Skeletal muscle satellite cell (primary cell): ENCODE measurements at regions not wholly inside any gene's neighbourhood (a gene's known extent, or its start where the extent isn't known, plus 50 kb on each side); places are given as distances from the start of the nearest gene placed in this dataset.
A peak's percentile ranks its signal among the peaks of the same experiment; 100 is the strongest.
"Not testable (repeated sequence)": the region's sequence is repeated elsewhere in the genome, so short reads cannot be mapped to it uniquely, and the experiment has no call there.

Source experiments
- H3K27me3 ChIP-seq: 2 replicates; pipeline ENCODE4 v1.7.0; 2013; ENCODE audit warnings: low read length; ENCODE audit not compliant: control insufficient read depth, insufficient read depth
- H3K36me3 ChIP-seq: 2 replicates; pipeline ENCODE4 v1.7.0; 2013; ENCODE audit warnings: mild to moderate bottlenecking, control low read depth, low read length; ENCODE audit not compliant: insufficient read depth
- H3K4me1 ChIP-seq: 2 replicates; pipeline ENCODE4 v1.7.0; 2013; ENCODE audit warnings: low read length; ENCODE audit not compliant: control insufficient read depth, insufficient read depth
- H3K4me2 ChIP-seq: 2 replicates; pipeline ENCODE4 v1.7.0; 2013; ENCODE audit warnings: mild to moderate bottlenecking, low read length
- H3K4me3 ChIP-seq: 2 replicates; pipeline ENCODE4 v1.7.0; 2013; ENCODE audit warnings: low read length
- H3K9ac ChIP-seq: 2 replicates; pipeline ENCODE4 v1.7.0; 2013; ENCODE audit warnings: mild to moderate bottlenecking, low read depth, low read length, moderate library complexity
- H3K9me3 ChIP-seq: replicated peaks from 2 replicates; pipeline ENCODE4 v1.7.0; 2013; ENCODE audit warnings: mild to moderate bottlenecking, control low read depth, low read length

DNA sequence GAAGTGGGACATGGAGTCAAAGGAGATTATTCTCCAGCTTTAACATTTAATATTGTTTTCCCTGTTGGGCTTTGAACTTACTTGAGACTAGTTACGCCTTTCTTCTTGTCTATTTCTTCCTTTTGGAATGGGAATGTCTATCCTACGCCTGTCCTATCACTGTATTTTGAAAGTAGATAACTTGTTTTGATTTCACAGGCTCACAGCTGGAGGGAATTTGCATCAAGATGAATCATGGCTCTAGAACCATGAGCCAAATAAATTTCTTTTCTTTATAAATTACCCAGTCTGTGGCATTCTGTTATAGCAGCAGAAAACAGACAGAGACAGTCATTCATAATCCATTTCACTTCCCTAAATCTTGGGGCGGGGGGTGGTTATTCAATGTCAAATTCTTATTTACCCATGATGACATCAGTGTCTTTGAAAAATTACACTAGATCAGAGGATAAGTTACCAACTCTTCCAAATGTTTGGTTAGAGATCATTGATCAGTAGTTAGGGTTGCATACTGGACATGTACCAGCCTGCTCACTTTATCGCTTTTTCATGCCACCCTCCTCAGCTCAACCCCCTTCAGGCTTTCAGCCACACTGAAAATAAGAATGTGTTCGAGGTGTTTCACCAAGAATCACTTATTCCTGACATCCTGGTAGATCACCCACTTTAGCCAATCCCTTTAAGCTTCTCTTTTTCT lies 419.6 kb upstream of the PIK3R1 start:
- H3K4me1 ChIP-seq = peaks cover 21% of the 10 kb centered on the region
- no peak overlapping the region for H3K4me2 ChIP-seq
- no peaks in the 10 kb centered on the region for H3K9me3 ChIP-seq
- H3K36me3 ChIP-seq = no peaks in the 10 kb centered on the region
- no peaks in the 10 kb centered on the region for H3K27me3 ChIP-seq
- H3K9ac ChIP-seq = no peak overlapping the region
- no peak overlapping the region for H3K4me3 ChIP-seq

DNA sequence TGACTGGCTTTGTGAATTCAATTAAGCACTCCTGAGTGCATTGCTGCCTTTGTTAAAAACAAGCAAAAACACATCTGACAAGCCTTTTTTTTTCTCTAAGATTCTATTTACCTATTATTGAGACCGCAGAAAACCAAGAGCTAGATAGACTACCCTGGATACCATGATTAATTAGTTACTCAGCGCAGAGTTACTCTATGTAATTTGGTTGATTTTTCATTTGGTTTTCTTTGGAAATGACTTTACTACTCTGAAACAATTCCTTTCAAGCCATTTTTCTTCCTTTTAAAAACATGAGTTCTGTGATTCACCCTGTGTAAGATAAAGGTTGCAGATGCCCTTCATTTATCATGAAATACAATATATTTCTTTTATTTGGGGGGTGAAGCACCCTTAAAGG lies 421.6 kb upstream of the PIK3R1 start:
- H3K4me1 ChIP-seq = peaks cover 8% of the 10 kb centered on the region

DNA sequence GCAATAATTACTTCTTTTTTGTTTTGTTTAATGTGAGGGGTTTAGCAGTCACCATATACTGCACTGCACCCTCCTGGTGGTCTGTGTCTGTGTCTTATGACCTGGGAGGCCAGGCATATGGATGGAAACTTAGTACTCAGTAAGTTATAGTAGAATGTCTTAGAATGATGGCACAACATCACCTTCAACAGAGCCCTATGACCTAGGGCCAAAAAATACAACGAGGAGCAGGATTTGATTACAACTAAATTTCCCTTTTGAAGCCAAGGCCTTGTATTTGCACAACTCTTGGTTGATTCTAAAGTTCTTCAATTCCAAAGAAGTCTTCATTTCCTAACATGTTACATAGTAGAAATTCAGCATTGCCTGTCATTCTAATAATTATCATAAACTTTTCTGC lies 422.1 kb upstream of the PIK3R1 start:
- no peaks in the 10 kb centered on the region for H3K36me3 ChIP-seq
- no peaks in the 10 kb centered on the region for H3K27me3 ChIP-seq
- peaks cover 8% of the 10 kb centered on the region for H3K4me1 ChIP-seq
- H3K9ac ChIP-seq = no peak overlapping the region
- H3K9me3 ChIP-seq = no peaks in the 10 kb centered on the region
- H3K4me2 ChIP-seq = no peak overlapping the region
- H3K4me3 ChIP-seq = no peak overlapping the region

More for the DNA sequence above, 421.6 kb upstream of the PIK3R1 start:
- H3K36me3 ChIP-seq = no peaks in the 10 kb centered on the region
- no peak overlapping the region for H3K4me3 ChIP-seq
- no peaks in the 10 kb centered on the region for H3K9me3 ChIP-seq
- H3K4me2 ChIP-seq = no peak overlapping the region
- H3K27me3 ChIP-seq = no peaks in the 10 kb centered on the region
- H3K9ac ChIP-seq = no peak overlapping the region

- H3K36me3 ChIP-seq = no peaks in the 10 kb centered on the region
- H3K27me3 ChIP-seq = no peaks in the 10 kb centered on the region
- no peak overlapping the region for H3K4me3 ChIP-seq
- peaks cover 8% of the 10 kb centered on the region for H3K4me1 ChIP-seq
- H3K4me2 ChIP-seq = no peak overlapping the region
- no peaks in the 10 kb centered on the region for H3K9me3 ChIP-seq
- H3K9ac ChIP-seq = no peak overlapping the region
These were observed 422.7 kb upstream of the PIK3R1 start for GRCh38 chr5:67792891-67793290.

DNA sequence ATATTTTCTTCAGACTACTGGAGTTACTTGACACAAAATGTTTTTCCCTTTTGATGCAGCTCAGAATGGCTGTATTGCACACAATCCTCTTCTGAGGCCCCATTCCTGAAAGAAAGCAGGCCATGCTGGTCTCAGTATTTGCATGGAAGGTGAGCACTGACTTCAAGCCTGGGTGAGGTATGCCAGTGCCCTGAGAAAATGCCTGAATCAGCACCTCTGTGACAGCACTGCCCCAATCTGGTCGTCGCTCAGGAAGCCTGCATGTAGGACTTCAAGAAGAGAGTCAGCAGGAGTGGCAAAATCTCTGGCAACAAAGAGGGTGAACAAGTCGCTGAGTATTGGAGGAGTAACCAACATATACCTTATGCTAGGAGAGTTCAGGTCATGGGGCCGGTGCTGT lies 425.2 kb upstream of the PIK3R1 start:
- H3K4me1 ChIP-seq = no peaks in the 10 kb centered on the region
- H3K36me3 ChIP-seq = no peaks in the 10 kb centered on the region
- H3K4me3 ChIP-seq = no peak overlapping the region
- no peaks in the 10 kb centered on the region for H3K9me3 ChIP-seq
- H3K9ac ChIP-seq = no peak overlapping the region
- H3K4me2 ChIP-seq = no peak overlapping the region
- H3K27me3 ChIP-seq = no peaks in the 10 kb centered on the region

DNA sequence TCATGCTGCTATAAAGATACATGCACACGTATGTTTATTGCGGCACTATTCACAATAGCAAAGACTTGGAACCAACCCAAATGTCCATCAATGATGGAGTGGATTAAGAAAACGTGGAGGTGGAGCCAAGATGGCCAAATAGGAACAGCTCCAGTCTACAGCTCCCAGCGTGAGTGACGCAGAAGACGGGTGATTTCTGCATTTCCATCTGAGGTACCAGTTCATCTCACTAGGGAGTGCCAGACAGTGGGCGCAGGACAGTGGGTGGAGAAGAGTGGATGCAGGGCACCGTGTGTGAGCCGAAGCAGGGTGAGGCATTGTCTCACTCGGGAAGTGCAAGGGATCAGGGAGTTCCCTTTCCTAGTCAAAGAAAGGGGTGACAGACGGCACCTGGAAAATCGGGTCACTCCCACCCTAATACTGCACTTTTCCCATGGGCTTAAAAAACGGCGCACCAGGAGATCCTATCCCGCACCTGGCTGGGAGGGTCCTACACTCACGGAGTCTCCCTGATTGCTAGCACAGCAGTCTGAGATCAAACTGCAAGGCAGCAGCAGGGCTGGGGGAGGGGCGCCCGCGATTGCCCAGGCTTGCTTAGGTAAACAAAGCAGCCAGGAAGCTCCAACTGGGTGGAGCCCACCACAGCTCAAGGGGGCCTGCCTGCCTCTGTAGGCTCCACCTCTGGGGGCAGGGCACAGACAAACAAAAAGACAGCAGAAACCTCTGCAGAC lies 435.5 kb upstream of the PIK3R1 start:
- not testable (repeated sequence) for H3K36me3 ChIP-seq, H3K4me2 ChIP-seq, H3K4me3 ChIP-seq

DNA sequence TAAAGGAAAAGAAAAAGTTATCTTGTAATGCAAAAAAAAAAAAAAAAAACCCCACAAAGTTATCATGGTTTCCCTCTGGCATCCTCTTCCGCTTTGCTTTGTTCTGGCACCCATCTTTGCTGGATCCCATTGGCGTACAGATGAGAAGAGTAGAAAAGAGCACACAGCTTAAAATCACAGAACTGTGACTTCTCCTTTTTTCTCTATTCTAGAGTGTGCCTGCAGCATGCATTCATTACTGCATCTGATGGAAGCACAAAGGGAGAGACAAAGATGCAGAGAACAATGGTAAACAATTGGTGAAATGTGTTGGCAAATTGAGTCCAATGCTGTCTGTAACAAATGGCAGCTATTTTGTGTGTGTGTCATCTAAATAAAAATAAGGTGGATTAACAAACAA lies 440.8 kb upstream of the PIK3R1 start:
- Histone ChIP-seq H3K4me1 (peaks cover 24% of the 10 kb centered on the region), H3K9me3 (no peaks in the 10 kb centered on the region), H3K4me3 (no peak overlapping the region), H3K36me3 (no peaks in the 10 kb centered on the region), H3K9ac (no peak overlapping the region), H3K27me3 (no peaks in the 10 kb centered on the region), H3K4me2 (no peak overlapping the region)

More for the DNA sequence above, 435.5 kb upstream of the PIK3R1 start:
- not testable (repeated sequence) for H3K4me1 ChIP-seq, H3K9ac ChIP-seq, H3K9me3 ChIP-seq, H3K27me3 ChIP-seq

DNA sequence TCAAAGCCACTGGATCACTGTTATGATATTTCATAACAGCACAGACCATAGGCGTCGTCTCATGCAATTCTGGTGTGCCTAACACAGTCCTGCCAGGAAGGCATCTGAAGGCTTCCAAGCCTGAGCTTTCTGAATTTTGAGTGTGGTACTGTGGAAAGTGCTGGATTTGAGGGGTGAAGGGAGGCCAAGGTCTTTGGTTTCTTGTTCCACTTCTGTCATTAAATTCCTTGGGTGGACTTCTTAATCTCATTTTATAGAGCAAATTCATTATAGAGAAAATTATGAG lies 441.3 kb upstream of the PIK3R1 start:
- Histone ChIP-seq H3K9ac (peak overlapping the region; percentile 20), H3K4me3 (no peak overlapping the region), H3K9me3 (no peaks in the 10 kb centered on the region), H3K27me3 (no peaks in the 10 kb centered on the region), H3K4me1 (peaks cover 24% of the 10 kb centered on the region), H3K36me3 (no peaks in the 10 kb centered on the region), H3K4me2 (peak overlapping the region; percentile 26)

GRCh38 chr5:67773411-67774266 lies 441.9 kb upstream of the PIK3R1 start:
- peaks cover 24% of the 10 kb centered on the region for H3K4me1 ChIP-seq
- H3K27me3 ChIP-seq = no peaks in the 10 kb centered on the region
- H3K4me3 ChIP-seq = no peak overlapping the region
- H3K9ac ChIP-seq = no peak overlapping the region
- no peaks in the 10 kb centered on the region for H3K36me3 ChIP-seq
- peak overlapping the region; percentile 26 for H3K4me2 ChIP-seq
- H3K9me3 ChIP-seq = no peaks in the 10 kb centered on the region

GRCh38 chr5:67771791-67772190 lies 443.8 kb upstream of the PIK3R1 start:
- Histone ChIP-seq H3K27me3 (no peaks in the 10 kb centered on the region), H3K36me3 (no peaks in the 10 kb centered on the region), H3K4me1 (peaks cover 24% of the 10 kb centered on the region), H3K9ac (no peak overlapping the region), H3K4me3 (no peak overlapping the region), H3K9me3 (no peaks in the 10 kb centered on the region), H3K4me2 (no peak overlapping the region)

DNA sequence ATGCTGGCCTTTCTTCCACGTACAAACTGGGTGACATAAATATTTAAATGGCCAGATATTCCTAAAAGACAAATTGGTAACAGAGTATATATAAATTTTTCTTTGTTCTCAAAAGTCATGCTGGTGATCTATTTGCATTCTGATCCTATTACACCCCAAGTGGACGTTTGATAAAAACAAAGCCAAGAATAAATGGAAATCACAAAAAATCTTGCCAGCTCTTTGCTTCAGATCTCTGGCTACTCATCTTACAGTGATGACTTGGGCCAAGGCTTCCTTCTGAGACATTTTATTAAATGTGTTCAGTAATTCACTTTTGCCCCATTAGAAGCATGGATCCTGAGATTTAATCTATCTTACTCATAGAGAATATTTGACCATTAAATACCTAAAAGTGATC lies 444.3 kb upstream of the PIK3R1 start:
- no peak overlapping the region for H3K4me3 ChIP-seq
- no peak overlapping the region for H3K4me2 ChIP-seq
- H3K36me3 ChIP-seq = no peaks in the 10 kb centered on the region
- H3K27me3 ChIP-seq = no peaks in the 10 kb centered on the region
- H3K9ac ChIP-seq = no peak overlapping the region
- H3K4me1 ChIP-seq = peaks cover 24% of the 10 kb centered on the region
- H3K9me3 ChIP-seq = no peaks in the 10 kb centered on the region
